BE2C (cell line): ENCODE measurements at regions not wholly inside any gene's neighbourhood (a gene's known extent, or its start where the extent isn't known, plus 50 kb on each side); places are given as distances from the start of the nearest gene placed in this dataset.

Source experiments
- DNase-seq: peaks from one replicate; pipeline ENCODE4 v3.0.0-alpha.2; 2020
- H3K27me3 ChIP-seq: fragments of 250-450 bp; sonication (Bioruptor Pico); 2 replicates; pipeline ENCODE4 v1.5.1; 2020; ENCODE audit warnings: mild to moderate bottlenecking
- H3K36me3 ChIP-seq: fragments of 250-450 bp; sonication (Bioruptor Pico); 2 replicates; pipeline ENCODE4 v1.5.1; 2020; ENCODE audit warnings: mild to moderate bottlenecking
- H3K4me1 ChIP-seq: fragments of 250-450 bp; sonication (Bioruptor Pico); 2 replicates; pipeline ENCODE4 v1.5.1; 2020
- H3K4me3 ChIP-seq: 2 replicates; pipeline ENCODE4 v1.5.1; 2011; ENCODE audit warnings: low read depth, low read length
- H3K9me3 ChIP-seq: fragments of 250-450 bp; sonication (Bioruptor Pico); 2 replicates; pipeline ENCODE4 v1.5.1; 2020
- TF ChIP-seq, protein P1 (sequence below): IDR thresholded peaks from 2 replicates; pipeline ENCODE4 v1.5.1; 2012; ENCODE audit warnings: mild to moderate bottlenecking, low read depth, low read length

DNA sequence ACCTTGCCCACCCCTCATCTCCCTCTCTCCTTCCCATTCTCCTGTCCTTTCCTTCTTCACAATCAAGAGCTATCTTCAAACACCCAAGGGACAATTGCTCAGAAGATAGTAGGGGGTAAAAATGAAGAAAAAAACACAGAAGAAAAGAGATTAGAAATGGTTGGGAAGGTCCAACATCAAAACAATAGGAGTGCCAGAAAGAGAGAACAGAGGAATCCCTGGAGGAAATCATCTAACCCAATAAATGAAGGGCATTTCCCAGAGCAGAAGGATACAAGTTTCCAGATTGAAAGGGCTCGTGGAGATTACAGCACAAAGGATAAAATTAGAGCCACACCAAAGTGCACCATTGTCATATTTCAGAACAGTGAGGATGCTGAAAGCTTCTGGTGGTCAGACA, 145.6 kb downstream of the OAT start:
- no peak for DNase-seq
- Histone ChIP-seq H3K27me3 (no peaks in the 10 kb centered on the region), H3K9me3 (no peaks in the 10 kb centered on the region), H3K36me3 (no peaks in the 10 kb centered on the region), H3K4me1 (no peaks in the 10 kb centered on the region), H3K4me3 (no peak overlapping the region)
- TF ChIP-seq, protein P1, sequence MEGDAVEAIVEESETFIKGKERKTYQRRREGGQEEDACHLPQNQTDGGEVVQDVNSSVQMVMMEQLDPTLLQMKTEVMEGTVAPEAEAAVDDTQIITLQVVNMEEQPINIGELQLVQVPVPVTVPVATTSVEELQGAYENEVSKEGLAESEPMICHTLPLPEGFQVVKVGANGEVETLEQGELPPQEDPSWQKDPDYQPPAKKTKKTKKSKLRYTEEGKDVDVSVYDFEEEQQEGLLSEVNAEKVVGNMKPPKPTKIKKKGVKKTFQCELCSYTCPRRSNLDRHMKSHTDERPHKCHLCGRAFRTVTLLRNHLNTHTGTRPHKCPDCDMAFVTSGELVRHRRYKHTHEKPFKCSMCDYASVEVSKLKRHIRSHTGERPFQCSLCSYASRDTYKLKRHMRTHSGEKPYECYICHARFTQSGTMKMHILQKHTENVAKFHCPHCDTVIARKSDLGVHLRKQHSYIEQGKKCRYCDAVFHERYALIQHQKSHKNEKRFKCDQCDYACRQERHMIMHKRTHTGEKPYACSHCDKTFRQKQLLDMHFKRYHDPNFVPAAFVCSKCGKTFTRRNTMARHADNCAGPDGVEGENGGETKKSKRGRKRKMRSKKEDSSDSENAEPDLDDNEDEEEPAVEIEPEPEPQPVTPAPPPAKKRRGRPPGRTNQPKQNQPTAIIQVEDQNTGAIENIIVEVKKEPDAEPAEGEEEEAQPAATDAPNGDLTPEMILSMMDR, result no peak

DNA sequence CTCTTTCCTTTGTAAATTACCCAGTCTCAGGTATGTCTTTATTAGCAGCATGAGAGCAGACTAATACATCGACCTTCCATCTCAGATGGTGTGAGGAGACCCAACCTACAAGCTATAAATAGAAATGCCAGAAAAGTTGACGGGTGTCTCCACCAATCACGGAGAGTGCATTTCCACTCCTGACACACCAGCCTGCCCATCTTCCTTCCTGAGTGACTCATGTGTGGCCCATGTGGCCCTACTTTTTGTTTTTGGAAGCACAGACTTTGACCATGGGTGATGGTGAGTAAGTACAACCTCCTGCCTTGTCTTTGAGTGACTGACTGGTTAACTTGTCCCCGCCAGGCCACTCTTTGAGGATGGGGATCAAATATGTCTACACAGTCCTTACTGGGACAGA, 147.0 kb downstream of the OAT start:
- Histone ChIP-seq H3K36me3 (no peaks in the 10 kb centered on the region), H3K4me1 (no peaks in the 10 kb centered on the region), H3K9me3 (no peaks in the 10 kb centered on the region), H3K4me3 (no peak overlapping the region), H3K27me3 (no peaks in the 10 kb centered on the region)
- DNase-seq, result no peak
- TF ChIP-seq, protein P1, result no peak

DNA sequence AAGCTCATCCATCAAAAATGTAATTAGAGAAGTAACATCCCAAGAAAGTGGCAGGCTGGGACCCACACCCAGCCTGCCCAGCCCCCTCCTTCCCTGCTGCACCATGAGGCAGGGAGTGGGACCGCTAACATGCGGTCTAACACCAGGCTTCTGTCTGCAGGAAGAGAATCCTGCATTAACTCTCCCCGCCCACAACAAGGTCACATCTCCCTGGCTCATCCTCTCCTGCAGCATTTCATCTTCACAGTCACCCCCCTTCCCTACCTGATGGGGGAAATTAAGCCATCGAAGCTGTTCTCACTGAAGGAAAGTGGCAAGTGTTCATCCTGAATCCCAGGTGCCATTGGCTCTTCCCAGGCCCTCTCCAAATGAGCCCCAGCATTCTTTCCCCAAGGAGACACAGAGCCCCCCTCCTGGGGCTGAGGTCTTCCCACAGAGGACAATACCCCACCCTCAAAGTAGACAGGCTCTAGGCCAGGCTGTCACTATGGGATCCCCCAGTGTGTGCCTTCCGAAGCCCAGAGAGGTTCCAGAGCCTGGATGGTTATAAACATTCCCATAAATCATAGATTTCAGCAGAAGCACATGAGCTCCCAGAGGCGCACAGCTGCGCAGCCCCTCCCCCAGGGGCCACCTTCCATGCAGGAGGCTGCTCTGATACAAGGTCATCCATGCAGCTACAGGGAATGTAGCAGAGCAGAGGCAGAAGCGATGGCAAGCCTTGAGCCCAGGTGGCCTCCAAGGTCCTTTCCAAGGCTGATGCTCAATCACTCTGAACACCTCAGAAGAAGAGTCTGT, 148.0 kb downstream of the OAT start:
- Histone ChIP-seq H3K27me3 (no peaks in the 10 kb centered on the region), H3K4me1 (no peaks in the 10 kb centered on the region), H3K36me3 (no peaks in the 10 kb centered on the region), H3K4me3 (no peak overlapping the region), H3K9me3 (no peaks in the 10 kb centered on the region)
- TF ChIP-seq, protein P1, result no peak
- no peak for DNase-seq

DNA sequence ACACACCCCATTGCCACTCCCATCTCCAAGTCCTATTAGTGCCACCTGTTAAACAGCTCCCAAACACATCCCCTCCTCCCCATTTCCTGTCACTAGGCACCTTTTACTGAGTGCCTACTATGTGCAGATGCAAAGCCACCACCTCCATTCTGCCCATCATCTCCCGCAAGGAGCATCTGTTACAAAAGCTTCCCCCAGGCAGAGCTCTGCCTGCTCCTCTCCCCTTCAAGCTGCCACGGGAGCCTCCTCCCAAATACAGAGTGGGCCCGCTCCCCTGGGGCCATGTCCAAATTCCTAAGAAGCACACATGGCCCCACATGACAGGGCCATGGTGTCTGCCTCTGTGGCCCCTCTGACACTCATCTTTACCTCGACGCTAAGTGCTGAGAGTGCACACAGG, 149.7 kb downstream of the OAT start:
- Histone ChIP-seq H3K27me3 (no peaks in the 10 kb centered on the region), H3K36me3 (no peaks in the 10 kb centered on the region), H3K9me3 (no peaks in the 10 kb centered on the region), H3K4me3 (no peak overlapping the region), H3K4me1 (no peaks in the 10 kb centered on the region)
- TF ChIP-seq, protein P1, result no peak
- no peak for DNase-seq

DNA sequence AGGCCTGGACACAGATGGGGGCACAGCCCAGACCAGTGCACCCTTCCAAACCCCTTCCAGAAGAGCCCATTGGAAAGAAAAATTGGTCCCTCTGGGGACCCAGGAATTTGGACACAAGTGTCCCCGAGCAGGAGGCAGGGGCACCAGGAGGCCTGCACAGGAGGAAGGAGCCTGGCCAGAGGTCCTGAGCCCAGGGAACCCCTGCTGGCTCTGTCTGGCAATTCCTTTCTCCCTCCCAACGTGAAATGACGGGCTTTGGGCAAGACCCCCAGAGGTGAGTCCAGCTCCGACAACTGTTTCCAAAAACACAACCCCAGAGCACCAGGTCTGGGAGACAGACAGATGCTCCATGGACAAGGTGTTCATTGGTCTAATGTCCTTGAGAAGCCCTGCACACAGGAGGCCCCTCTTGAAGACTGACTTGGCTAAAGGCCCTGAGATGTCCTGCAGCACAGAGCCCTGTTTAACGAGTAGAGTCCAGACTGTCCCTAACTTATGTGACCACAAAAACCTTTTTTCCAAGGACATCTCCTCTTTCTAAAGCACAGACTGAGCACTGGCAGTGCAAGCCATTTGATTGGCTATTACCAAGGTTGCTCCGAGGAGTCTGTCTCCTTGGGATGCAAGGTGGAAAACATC, 150.7 kb downstream of the OAT start:
- H3K27me3 ChIP-seq, result no peaks in the 10 kb centered on the region
- TF ChIP-seq, protein P1, result no peak
- no peak for DNase-seq
- no peak overlapping the region for H3K4me3 ChIP-seq
- no peaks in the 10 kb centered on the region for H3K36me3 ChIP-seq
- no peaks in the 10 kb centered on the region for H3K4me1 ChIP-seq
- no peaks in the 10 kb centered on the region for H3K9me3 ChIP-seq
